SW480 (cell line): ENCODE measurements at regions not wholly inside any gene's neighbourhood (a gene's known extent, or its start where the extent isn't known, plus 50 kb on each side); places are given as distances from the start of the nearest gene placed in this dataset.
"Not testable (repeated sequence)": the region's sequence is repeated elsewhere in the genome, so short reads cannot be mapped to it uniquely, and the experiment has no call there.

Source experiments
- DNase-seq: peaks from one replicate; pipeline ENCODE4 v3.0.0-alpha.2; 2016; ENCODE audit warnings: low spot score

DNA sequence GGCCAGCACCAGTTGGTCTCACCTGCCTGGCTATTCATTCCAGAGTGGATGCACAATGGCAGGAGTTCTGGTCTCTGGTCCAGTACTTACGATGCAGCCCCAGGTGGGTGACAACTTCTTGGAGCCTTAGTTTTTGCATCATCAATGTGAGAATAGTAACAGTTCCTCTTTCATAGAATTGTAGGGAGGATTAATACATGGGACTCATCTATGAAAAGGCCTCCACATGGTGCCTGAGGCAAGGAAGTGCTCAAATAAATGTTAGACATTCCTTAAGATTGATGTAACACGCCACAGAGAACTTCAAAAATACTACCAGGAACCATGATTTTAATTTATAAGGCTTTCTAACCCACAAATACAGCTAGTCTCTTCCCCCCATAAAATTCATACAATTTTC is 120.1 kb upstream of the CHST15 start:
- DNase-seq, result no peak

DNA sequence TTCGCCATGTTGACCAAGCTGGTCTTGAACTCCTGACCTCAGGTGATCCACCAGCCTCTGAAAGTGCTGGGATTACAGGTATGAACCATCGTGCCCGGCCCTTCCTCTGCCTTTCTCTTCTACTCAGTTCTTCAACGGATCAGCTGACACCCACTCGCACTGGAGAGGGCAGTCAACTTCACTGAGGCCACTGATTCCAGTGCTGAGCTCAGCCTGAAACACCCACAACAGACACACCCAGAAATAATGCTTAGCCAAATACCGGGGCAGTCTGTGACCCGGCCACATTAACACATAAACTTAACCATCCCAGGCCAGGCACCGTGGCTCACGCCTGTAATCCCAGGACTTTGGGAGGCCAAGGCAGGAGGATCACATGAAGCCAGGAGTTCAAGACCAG is 119.3 kb upstream of the CHST15 start:
- DNase-seq, result peak; percentile 9

DNA sequence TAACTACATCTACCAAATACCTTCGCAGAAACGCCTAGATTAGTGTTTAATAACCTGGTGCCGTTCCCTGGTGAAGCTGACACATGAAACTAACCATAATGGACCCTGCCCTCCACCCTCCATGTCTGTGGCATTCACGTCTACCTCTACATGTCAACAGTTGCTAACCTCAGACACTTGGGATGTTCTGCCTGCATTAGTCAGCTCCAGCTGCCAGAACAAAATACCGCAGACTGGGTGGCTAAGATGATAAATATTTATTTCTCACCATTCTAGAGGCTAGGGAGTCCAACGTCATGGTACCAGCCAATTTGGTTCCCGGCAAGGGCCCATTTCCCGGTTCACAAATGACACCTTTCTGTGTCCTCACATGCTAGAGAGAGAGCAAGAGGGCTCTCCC is 118.5 kb upstream of the CHST15 start:
- peak; percentile 72 for DNase-seq

DNA sequence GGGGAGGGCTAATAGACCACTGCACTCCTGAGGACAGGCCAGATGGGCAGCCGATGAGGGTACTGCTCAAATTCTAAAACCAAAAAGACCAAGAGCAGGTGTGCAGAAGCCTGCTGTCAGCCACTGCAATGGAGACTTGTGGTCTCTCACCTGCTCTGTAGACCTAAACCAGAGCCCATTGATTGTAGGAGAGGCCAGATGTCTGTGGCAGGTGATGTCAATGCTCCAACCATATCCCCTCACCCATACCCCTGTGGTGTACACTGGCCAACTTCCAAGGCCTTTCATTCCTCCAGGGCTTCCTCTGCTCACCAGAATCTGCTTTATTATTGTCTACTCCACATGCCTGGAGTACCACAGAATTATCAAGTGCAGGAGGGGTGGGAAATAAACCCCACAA is 116.9 kb upstream of the CHST15 start:
- no peak for DNase-seq

DNA sequence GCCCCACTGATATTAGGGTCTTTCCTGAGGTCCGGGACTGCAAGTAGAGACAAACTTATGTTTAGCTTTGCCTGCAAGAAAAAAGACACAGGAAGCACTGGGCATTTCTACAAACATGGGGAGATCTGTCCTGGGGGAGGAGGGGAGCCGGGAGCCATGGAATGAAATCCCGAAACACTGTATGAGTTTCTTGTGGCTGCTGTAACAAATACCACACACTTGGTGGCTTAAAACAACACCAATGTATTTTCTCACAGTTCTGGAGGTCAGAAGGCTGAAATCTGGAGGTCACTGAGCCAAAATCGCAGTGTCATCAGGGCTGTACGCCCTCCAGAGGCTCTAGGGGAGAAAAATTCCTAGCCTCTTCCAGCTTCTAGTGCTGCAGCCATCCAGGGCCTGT is 114.0 kb upstream of the CHST15 start:
- DNase-seq, result no peak

DNA sequence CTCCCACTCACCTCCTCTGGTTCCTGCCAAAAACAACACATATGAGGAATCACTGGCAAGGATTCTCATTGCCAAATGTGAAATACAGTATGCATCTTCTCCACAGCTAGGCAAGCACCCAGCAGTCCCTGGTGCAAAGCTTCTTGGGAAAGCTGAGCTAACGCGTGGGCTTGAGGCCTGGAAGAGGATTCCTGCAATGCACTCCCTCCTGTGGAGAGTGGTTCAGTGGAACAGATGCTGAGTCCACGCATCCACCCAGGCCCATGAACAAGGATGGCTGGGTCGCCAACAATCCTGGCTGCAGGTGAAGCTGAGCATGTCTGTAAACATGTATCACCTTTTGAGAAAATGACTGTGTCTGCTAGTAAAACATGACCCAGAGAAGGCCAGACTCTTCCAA is 113.2 kb upstream of the CHST15 start:
- DNase-seq, result no peak

DNA sequence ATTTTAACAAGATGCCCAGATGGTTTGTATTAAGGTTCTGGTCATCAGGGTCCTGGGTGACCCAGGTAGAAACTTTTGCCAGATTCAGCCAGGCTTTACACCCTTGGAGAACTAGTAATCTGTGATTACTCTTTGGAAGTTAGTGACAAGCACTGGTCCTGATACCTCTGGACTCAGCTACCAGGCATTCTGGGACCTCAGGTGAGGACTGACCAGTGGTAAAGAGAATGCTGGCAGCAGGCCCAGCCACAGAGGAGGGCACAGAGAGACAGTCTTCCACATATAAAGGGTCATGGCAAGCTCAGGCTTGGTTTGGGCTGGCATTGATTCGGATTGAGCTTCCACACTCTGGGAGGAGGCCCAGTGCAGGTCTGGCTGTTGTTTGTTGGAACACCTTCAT is 112.0 kb upstream of the CHST15 start:
- DNase-seq, result no peak

DNA sequence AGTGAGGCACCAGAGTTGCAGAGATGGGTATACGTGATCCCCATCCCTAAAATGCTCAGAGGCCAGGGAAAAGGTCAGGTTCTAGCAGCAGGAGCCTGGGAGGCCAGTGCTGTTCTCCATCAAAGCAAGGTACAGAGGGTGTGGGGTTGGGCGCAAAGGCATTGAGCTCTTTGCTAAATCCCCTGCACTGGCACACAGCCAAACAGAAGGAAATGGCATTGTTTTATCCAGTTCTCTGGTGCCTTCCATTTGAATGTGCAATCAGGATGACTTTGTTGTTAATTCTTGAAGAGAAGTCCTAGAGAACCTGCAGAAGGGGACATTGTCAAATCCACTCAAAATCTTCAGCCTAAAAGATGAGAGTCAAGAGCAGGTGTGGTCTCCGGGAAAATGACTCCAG is 111.3 kb upstream of the CHST15 start:
- no peak for DNase-seq

DNA sequence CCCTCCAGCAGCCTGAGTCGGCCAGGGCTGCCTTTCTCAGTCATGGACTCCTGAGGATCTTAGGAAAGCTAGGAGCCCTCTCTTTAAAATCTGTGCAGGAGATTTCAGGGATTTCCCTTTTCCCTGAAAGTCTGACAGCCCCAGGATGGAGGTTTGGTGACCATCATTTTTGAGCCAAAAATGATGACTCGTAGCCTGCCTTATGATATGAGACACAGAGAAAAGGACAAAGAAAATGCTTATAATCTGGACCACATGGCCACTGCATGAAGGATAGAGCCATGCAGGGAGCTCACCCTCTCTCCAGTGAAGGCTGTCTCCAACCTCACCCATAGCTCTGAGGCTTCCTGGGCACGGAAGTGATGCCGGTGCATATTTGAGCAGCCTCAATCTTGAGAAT is 106.6 kb upstream of the CHST15 start:
- no peak for DNase-seq

DNA sequence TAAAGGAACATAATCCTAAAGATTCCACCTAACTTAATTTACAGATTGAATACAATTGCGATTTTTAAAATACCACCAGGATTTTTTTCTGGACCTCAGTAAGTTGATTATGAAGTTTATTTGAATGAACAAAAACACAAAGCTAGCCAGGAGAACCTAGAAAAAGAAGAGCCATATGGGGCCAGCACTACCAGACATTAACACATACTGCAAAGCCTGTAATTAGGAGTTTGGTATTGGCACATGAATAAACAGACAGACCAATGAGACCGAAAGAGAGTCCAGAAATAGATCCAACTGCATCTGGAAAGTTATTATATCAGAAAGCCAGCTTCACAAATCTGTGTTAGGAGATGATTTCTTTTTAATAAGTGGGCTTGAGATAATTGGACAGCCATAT is 105.5 kb upstream of the CHST15 start:
- DNase-seq, result no peak

DNA sequence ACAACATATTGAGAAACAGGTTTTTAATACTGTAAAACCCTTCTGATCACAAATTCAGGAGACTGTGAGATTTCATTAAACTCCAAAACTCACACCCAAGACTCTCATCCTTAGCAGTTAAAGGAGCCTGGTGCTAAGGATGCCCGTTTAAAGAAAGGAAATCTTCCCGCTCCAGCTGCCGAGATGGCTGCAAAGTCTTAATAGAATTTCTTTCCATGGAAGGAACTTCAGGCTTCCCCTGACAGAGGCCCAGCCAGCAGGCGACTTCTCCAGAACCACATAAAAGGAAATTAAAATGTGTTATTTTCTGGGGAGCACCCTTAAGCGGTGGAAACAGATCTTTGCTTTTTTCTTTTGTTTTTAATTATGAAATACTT is 104.7 kb upstream of the CHST15 start:
- no peak for DNase-seq

DNA sequence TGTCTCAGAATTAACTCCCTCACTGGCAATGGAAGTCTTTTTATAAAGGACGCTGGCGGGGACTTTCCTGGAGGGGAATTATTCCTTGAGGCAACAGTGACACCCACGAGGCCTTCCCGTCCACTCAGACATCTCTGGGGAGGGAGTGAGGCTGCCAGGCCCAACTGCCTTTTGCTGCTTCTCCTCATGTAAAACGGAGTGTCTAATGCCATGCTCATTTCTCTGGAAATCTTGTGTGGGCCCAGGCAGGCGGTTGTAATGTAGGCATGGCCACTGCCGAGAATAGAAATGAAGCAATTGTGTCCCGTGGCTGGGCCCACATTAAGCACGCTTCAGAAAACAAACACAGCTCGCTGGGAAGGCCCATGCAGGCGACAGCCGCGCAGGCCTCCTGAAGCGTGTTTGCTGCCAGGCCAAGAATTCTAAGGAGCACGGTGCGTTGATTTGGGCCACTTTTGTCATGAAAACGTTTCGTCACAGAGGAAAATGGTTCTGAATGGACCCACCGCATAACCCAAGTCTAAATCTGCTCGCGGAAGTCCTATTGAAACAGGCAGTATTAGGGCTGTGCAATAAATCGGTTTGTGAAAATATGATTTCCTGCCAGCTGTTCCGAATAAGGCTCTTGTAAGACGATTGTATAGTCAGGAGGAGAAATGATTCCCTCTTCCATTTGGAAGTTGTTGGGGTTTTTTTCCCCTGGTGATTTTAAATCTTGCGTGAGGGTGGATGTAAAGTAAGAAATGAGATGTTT is 104.2 kb upstream of the CHST15 start:
- DNase-seq, result no peak

DNA sequence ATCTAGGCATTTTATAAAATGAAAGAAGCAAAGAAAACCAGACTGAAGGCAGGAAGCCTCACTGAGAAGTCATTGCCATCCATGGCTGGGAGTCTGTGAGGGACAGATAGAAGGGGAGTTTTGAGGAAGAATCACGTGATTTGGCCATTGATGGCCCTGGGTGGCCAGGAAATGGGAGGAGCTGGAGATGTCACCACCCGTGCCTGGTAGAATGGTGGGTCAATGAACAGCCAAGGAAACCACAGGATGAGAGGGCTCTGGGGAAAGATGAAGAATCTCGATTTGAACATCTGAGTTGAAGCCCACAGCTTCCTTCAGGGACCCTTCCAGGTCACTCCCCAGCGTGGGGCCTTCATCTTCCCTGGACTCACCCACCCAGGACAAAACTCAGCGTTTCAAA is 103.3 kb upstream of the CHST15 start:
- no peak for DNase-seq

DNA sequence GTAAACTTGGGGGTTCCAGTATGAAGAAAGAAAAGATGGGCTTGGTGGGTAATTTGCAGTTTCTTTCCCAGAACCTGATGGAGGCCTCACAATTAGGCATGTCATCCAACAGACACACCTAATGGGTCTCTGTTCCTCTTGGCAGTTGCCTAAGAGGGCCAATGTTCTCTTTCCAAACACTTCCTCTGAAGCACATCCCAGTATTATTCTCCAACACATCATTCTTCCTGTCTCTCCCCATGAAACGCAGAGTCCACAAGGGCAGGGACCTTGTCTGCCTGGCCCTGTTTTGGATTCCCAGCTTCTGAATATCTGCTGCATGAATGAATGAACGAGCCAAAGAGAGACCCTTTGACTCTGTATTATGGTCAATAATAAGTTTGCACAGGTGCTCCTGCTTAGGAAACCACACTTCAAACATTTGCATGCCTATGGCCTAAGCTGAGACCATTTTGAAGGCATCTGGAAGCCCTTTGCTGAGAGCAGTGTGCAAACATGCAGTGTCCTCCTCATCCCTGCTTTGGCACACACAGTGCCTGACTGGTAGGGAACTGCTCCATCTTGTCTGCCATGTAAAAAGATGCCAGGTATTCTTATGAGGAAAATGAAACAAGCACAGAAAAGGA is 100.9 kb upstream of the CHST15 start:
- DNase-seq, result no peak

DNA sequence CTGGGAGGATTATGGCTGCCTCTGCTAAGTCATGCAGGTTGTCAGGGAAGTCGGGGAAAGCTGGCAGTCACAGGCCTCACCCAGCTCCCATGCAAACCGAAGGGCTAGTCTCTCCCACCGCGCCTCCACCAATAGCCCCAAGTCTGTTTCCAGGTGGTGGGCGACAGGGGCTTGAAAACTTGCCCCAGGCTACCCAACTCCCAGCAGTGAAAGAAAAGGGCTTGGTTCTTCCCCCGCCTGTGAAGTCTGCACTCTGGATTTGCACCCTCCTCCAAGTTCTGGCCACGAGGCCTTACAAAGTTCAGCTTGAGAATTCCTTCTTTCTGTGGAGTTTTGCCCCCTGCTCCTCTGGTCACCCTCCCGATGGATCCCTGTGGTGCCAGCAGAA is 99.9 kb upstream of the CHST15 start:
- DNase-seq, result no peak

DNA sequence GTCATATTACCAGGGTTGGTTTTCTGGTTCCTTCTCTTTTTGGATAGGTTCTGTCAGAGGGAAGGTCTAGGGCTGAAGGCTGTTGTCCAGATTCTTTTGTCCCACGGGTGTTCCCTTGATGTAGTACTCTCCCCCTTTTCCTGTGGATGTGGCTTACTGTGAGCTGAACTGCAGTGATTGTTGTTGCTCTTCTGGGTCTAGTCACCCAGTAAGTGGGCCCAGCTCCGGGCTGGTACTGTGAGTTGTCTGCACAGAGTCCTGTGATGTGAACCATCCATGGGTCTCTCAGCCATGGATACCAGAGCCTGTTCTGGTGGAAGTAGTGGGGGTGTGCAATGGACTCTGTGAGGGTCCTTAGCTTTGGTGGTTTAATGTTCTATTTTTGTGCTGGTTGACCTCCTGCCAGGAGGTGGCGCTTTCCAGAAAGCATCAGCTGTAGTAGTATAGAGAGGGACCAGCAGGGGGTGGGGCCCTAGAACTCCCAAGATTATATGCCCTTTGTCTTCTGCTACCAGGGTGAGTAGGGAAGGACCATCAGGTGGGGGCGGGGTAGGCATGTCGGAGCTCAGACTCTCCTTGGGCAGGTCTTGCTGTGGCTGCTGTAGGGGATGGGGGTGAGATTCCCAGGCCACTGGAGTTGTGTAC is 99.4 kb upstream of the CHST15 start:
- not testable (repeated sequence) for DNase-seq

DNA sequence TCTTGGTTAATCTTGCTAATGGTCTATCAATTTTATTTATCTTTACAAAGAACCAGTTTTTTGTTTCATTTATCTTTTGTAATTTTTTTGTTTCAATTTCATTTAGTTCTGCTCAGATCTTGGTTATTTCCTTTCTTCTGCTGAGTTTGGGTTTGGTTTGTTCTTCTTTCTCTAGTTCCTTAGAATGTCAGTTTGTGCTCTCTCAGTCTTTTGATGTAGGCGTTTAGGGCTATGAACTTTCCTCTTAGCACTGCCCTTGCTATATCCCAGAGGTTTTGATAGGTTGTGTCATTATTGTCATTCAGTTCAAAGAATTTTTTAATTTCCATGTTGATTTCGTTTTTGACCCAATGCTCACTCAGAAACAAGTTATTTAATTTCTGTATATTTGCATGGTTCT is 97.1 kb upstream of the CHST15 start:
- DNase-seq, result not testable (repeated sequence)

DNA sequence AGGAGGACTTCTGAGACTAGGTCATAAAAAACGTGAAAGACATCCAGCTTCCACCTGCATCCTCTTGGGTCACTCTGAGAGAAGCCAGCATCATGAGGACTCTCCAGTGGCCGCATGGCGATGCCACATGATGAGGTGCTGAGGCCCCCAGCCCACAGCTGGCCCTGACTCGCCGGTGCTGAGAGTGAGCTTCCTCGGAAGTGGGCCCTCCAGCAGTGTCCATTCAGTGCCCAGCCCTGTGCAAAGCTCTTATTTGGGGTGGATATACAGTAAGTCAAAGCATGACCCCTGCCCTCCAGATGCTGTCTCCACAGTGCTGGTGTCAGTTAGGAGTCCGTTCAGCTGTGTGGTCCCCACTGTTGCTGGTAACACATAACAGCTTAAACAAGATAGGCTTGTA is 93.6 kb upstream of the CHST15 start:
- no peak for DNase-seq

DNA sequence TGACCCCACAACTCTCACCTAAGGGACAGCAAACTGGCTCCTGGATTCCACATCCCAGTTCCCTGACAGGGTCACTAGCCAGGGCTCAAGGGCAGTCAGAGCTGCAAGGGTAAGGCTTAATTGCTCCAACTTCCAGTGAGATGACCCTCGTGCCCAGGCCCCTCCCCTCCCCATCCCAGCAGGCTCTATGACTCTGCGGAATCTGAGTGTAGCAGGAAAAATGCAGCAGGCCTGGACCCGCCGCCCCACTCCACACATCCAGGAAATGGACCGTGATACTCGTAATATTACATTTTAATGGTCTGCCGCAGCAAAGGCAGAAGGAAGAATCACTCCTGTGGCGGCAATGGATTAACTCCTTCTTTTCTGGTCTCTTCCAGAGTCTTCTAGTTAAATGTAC is 91.7 kb upstream of the CHST15 start:
- no peak for DNase-seq

DNA sequence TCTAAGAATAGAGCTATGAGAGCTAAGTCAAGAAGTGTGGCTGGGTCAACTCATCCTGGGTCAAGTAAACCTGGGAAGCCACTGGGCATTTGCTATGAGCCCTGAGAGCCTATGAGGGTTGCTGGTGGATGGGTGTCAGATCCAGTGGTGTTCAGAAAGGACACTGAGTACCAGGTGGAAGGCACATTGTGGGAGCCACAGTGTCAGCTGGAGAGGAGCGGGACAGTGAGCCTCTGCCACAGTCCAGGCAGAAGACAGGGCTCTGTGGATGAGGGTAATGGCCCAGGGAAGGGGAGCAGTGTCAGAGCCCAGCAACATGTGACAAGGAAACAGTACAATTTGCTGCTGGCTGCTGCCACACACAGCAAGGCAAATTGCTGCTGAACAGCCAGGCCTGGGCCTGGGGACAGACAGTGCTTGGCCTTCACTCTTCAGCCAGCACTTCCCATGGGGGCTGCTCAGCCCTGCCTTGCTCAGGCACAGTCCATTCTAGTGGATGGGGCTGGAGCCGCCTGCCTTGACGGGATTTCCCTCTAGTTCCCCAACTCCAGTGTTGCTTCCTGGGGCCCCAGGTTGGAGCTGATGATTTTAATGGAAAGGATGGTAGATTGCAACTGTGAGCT is 90.9 kb upstream of the CHST15 start:
- no peak for DNase-seq

DNA sequence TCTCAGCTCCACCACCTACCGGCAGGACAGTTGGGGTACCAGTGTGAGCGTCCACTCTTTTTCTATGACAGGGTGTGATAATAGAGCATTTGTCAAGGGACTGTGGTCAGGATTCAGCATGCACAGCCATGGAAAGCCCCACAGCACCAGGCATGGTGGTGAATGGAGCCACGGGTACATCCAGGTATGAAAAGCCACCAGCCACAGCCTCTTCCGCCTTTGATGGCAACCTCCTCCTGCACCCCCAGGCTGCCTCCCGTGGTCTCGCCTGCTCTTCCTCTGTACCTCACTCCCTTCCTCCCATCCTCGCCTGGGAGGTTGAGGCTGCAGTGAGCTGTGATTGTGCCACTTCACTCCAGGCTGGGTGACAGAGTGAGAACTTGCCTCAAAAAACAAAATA is 90.2 kb upstream of the CHST15 start:
- DNase-seq, result no peak

DNA sequence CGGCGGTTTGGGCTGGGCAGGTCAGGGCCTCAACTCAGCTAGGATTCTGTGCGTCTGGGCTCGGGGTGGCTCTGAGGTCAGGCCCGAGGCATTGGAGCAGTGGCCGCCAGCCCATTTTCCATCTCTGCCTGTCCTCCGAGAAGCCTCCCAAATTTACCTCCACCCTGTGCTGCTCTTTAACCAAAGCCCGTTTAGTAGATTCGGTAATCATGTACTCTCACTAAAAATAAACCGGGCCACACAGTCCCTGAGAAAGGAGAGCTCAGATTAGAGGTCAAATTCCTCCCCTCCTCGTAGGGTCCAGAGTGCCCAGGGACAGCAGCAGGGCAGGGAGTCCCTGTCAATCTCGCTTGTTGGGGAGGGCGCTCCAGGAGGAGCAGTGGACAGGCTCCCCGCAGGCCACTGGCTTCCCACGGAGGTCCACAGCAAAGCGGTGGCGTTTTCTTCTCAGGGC is 88.7 kb upstream of the CHST15 start:
- no peak for DNase-seq

DNA sequence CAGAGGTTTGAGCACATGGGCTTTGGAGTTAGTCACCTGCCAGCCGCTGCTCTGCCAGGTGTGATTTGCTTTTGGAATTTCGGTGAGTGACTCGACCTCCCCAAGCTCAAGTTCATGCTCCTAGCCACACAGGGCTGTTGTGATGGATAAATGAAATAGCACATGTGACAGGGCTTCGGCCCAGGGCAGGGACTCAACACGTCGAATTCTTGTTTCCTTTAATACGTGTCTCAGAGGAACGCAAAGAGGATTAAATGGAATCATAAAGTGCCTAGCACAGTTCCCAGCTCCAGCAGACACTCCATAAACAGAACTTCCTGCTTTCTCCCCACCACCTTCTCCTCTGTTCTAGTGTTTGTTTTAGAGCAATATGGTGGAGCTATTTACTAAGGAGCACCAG is 88.3 kb upstream of the CHST15 start:
- no peak for DNase-seq
